Suprapubic skin (tissue), 4 donors: ENCODE measurements at regions not wholly inside any gene's neighbourhood (a gene's known extent, or its start where the extent isn't known, plus 50 kb on each side); places are given as distances from the start of the nearest gene placed in this dataset.

Source experiments
- DNase-seq, 2 donors: peaks; one replicate each; pipeline ENCODE4 v3.0.0-alpha.2; 2019; ENCODE audit warnings: low spot score in 2 of 2
- H3K27ac ChIP-seq: fragments of 200-600 bp; sonication (generic); one replicate; pipeline ENCODE4 v1.5.1; 2019
- H3K27me3 ChIP-seq: fragments of 200-600 bp; sonication (generic); one replicate; pipeline ENCODE4 v1.5.1; 2019
- H3K36me3 ChIP-seq: fragments of 200-600 bp; sonication (generic); one replicate; pipeline ENCODE4 v1.5.1; 2019
- H3K4me1 ChIP-seq: fragments of 200-600 bp; sonication (generic); one replicate; pipeline ENCODE4 v1.5.1; 2019
- H3K4me3 ChIP-seq: fragments of 200-600 bp; sonication (generic); one replicate; pipeline ENCODE4 v1.5.1; 2019; ENCODE audit warnings: mild to moderate bottlenecking
- H3K9me3 ChIP-seq: fragments of 200-600 bp; sonication (generic); one replicate; pipeline ENCODE4 v1.5.1; 2019
- EP300 ChIP-seq: sonication (generic); formaldehyde crosslinking; IDR thresholded peaks from one replicate; pipeline ENCODE4 v1.6.1; 2017; ENCODE audit warnings: antibody characterized with exemption
- POLR2A ChIP-seq, 2 donors: fragments of 450-650 bp; IDR thresholded peaks; one replicate each; pipeline ENCODE4 v1.6.1; 2017; ENCODE audit warnings: antibody characterized with exemption in 2 of 2, mild to moderate bottlenecking in 2 of 2, moderate library complexity in 2 of 2
- POLR2AphosphoS5 ChIP-seq, 3 donors: sonication (generic); formaldehyde crosslinking; IDR thresholded peaks; one replicate each; pipeline ENCODE4 v1.6.1; 2017; ENCODE audit warnings: antibody characterized with exemption in 3 of 3
- WGBS: methylation state at CpG from one replicate; pipeline ENCODE4 v1.1.5; 2018; 5-methylcytosine and 5-hydroxymethylcytosine counted together
- TF ChIP-seq, protein P1 (sequence below), 2 donors: fragments of 200-600 bp in 1 of 2; fragments of 450-650 bp in 1 of 2; sonication (generic) in 1 of 2; IDR thresholded peaks; one replicate each; pipeline ENCODE4 v1.5.1; 2016 to 2019; ENCODE audit warnings: antibody characterized with exemption in 2 of 2, mild to moderate bottlenecking in 1 of 2, moderate library complexity in 1 of 2

DNA sequence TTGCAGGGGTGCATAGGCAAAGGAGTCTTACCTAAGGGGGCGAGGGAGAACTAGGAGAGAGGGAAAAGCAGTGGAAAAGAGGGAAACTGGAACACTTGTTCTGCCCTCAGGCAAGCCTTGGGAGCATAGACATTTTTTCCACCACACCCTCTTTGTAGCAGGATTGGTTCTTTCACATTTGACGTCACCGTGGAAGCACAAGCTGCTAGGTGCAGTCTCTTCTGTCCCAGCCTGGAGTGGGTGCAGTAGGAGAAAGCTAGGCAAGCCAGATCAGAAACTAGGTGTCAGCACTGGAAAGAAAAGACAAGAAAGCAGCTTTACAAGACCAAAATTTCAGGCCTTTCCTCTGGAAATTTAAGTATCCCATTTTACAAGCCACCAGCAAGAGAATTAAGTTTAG, 440.4 kb downstream of the EFNA5 start:
- Histone ChIP-seq H3K36me3 (no peaks in the 10 kb centered on the region), H3K4me3 (no peak overlapping the region), H3K4me1 (no peaks in the 10 kb centered on the region), H3K27me3 (no peaks in the 10 kb centered on the region), H3K27ac (no peak overlapping the region), H3K9me3 (no peaks in the 10 kb centered on the region)
- no peak for DNase-seq
- TF ChIP-seq POLR2A (IDR thresholded peaks at IDR 0.05), result no peak
- TF ChIP-seq, protein P1, sequence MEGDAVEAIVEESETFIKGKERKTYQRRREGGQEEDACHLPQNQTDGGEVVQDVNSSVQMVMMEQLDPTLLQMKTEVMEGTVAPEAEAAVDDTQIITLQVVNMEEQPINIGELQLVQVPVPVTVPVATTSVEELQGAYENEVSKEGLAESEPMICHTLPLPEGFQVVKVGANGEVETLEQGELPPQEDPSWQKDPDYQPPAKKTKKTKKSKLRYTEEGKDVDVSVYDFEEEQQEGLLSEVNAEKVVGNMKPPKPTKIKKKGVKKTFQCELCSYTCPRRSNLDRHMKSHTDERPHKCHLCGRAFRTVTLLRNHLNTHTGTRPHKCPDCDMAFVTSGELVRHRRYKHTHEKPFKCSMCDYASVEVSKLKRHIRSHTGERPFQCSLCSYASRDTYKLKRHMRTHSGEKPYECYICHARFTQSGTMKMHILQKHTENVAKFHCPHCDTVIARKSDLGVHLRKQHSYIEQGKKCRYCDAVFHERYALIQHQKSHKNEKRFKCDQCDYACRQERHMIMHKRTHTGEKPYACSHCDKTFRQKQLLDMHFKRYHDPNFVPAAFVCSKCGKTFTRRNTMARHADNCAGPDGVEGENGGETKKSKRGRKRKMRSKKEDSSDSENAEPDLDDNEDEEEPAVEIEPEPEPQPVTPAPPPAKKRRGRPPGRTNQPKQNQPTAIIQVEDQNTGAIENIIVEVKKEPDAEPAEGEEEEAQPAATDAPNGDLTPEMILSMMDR (IDR thresholded peaks at IDR 0.05), result no peak
- no peak for TF ChIP-seq POLR2AphosphoS5 (IDR thresholded peaks at IDR 0.05)
- no peak for TF ChIP-seq EP300
- WGBS, result 76% methylated on average over 3 of the region's 3 CpGs

DNA sequence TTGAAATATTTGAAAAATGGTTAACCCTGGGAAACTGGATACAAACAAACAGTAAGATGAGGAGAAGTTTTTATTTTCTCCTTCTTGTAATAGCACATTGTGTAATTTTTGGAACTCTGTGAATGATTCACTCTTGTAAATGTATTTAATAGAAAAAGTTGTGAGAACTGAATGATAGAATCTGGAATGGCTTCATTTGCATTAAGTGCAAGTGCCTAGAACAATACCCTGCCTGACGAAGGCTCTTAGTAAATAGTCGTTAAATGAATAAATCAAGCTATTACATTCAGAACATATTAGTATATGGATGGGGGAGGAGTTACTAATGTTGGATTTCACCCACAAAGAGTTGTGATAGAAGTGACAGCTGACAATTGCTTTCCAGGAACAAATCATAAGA, 442.5 kb downstream of the EFNA5 start:
- 75% methylated on average over 2 of the region's 2 CpGs for WGBS
- H3K4me3 ChIP-seq, result no peak overlapping the region
- no peak for TF ChIP-seq POLR2AphosphoS5 (IDR thresholded peaks at IDR 0.05)
- TF ChIP-seq, protein P1 (IDR thresholded peaks at IDR 0.05), result no peak
- TF ChIP-seq POLR2A (IDR thresholded peaks at IDR 0.05), result no peak
- TF ChIP-seq EP300, result no peak
- no peak for DNase-seq
- H3K9me3 ChIP-seq, result no peaks in the 10 kb centered on the region
- H3K36me3 ChIP-seq, result no peaks in the 10 kb centered on the region
- H3K27me3 ChIP-seq, result no peaks in the 10 kb centered on the region
- H3K27ac ChIP-seq, result no peak overlapping the region
- no peaks in the 10 kb centered on the region for H3K4me1 ChIP-seq

DNA sequence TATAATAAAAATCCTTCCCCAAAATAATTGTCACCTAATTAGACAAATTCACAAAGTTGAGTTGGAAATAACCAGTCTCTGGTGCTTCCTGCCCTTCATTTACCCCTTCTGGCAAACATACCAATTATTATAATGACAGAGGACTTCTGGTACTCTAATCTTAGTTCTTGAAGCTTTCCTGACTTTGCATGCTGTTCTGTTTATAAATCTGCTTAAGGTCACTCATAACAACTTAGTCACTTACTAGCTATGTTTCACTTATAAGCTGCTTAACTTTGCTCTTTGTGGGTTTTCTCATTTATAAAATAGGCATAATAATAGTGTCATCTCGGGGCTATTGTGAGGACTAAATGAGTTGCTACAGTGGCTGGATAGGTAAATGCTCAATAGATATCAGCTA, 446.5 kb downstream of the EFNA5 start:
- 86% methylated on average over 1 of the region's 1 CpG for WGBS
- H3K9me3 ChIP-seq, result no peaks in the 10 kb centered on the region
- no peak overlapping the region for H3K27ac ChIP-seq
- no peaks in the 10 kb centered on the region for H3K27me3 ChIP-seq
- H3K4me1 ChIP-seq, result no peaks in the 10 kb centered on the region
- DNase-seq, result no peak
- H3K36me3 ChIP-seq, result no peaks in the 10 kb centered on the region
- TF ChIP-seq POLR2A (IDR thresholded peaks at IDR 0.05) (no peak), POLR2AphosphoS5 (IDR thresholded peaks at IDR 0.05) (no peak), EP300 (no peak)
- TF ChIP-seq, protein P1 (IDR thresholded peaks at IDR 0.05), result no peak
- H3K4me3 ChIP-seq, result no peak overlapping the region

DNA sequence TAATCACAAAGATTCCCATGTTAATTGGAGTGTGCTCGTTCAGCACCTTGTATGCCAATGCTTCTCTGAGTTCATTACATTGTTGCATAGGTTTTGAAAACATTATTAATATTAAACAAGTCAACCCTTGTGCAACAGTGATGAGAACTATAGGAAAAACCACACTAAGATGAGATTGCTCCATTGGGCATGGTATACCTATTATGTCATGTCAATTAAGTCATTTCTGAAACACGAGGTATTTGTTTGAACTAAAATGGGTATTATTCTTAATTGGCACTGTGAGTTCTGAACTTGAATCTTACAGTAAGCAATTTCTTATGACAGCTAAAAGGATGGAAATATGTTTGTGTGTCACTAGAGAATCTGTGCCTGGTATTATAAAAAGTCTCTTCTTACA, 447.7 kb downstream of the EFNA5 start:
- H3K27me3 ChIP-seq, result no peaks in the 10 kb centered on the region
- H3K4me1 ChIP-seq, result peaks cover 8% of the 10 kb centered on the region
- no peaks in the 10 kb centered on the region for H3K36me3 ChIP-seq
- no peak overlapping the region for H3K4me3 ChIP-seq
- no peaks in the 10 kb centered on the region for H3K9me3 ChIP-seq
- no peak overlapping the region for H3K27ac ChIP-seq
- 65% methylated on average over 2 of the region's 2 CpGs for WGBS
- TF ChIP-seq POLR2A (IDR thresholded peaks at IDR 0.05), result no peak
- TF ChIP-seq, protein P1 (IDR thresholded peaks at IDR 0.05), result no peak
- TF ChIP-seq EP300, result no peak
- no peak for TF ChIP-seq POLR2AphosphoS5 (IDR thresholded peaks at IDR 0.05)
- DNase-seq, result no peak

DNA sequence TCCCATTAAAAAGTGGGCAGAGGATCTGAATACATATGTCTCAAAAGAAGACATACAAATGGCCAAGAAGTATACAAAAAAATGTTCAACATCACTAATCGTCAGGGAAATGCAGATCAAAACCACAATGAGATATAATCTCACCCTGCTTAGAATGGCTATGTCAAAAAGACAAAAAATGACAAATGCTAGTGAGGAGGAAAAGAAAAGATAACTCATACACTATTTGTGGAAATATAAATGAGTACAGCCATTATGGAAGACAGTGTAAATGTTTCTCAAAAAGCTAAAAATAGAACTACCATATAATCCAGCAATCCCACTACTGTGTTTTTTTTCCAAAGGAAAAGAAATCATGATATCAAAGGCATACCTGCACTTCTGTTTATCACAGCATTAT, 450.7 kb downstream of the EFNA5 start:
- Histone ChIP-seq H3K4me3 (no peak overlapping the region), H3K27ac (no peak overlapping the region), H3K27me3 (no peaks in the 10 kb centered on the region), H3K9me3 (no peaks in the 10 kb centered on the region), H3K4me1 (peaks cover 22% of the 10 kb centered on the region), H3K36me3 (no peaks in the 10 kb centered on the region)
- no peak for DNase-seq
- WGBS, result 56% methylated on average over 1 of the region's 1 CpG
- TF ChIP-seq, protein P1 (IDR thresholded peaks at IDR 0.05), result no peak
- no peak for TF ChIP-seq EP300
- no peak for TF ChIP-seq POLR2A (IDR thresholded peaks at IDR 0.05)
- TF ChIP-seq POLR2AphosphoS5 (IDR thresholded peaks at IDR 0.05), result no peak
